ENCODE measurements at regions not wholly inside any gene's neighbourhood (a gene's known extent, or its start where the extent isn't known, plus 50 kb on each side); places are given as distances from the start of the nearest gene placed in this dataset.
"Not testable (repeated sequence)": the region's sequence is repeated elsewhere in the genome, so short reads cannot be mapped to it uniquely, and the experiment has no call there.

GRCh38 chr10:129213996-129214395, 253.0 kb upstream of the MGMT start:
- TF ChIP-seq CTCF (IDR thresholded peaks at IDR 0.05; ENCODE audit: borderline replicate concordance, extremely low read depth, low read length, poor library complexity, severe bottlenecking); EZH2 (IDR thresholded peaks at IDR 0.05; ENCODE audit: borderline replicate concordance, low read depth, low read length, severe bottlenecking): not testable (repeated sequence)
